HG03066 (cell line): ENCODE measurements at regions not wholly inside any gene's neighbourhood (a gene's known extent, or its start where the extent isn't known, plus 50 kb on each side); places are given as distances from the start of the nearest gene placed in this dataset.

Source experiments
- ATAC-seq: cut with Tn5 transposase; IDR thresholded peaks from one replicate; pipeline ENCODE4 v1.9.1; 2021; ENCODE audit warnings: low read depth; ENCODE audit not compliant: unreplicated experiment

DNA sequence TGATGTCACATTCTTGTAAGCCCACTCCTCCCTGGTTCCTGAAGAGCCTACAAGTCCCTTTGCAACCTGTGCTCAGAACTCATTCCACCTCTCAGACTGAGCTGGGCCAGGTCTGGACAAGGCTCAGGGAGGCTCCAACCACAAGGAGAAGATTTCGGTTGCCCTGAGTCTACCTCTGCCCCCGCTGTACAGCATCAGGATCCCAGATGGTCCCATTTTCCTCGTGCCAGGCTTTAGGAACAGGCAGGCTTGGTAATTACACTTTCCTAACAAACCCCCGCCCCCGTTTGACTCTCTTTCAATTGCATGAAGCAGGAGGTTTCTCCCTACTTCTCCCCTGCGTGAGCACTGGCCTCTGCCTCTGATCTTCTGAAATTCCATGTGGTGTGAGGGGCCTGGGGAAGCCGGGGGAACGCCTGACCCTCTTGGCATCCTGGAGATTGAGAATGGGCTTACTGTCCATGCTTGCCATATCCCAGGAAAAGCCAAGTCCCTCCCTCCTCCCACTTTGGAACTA lies 86.9 kb upstream of the CTNNA1 start:
- no peak for ATAC-seq

DNA sequence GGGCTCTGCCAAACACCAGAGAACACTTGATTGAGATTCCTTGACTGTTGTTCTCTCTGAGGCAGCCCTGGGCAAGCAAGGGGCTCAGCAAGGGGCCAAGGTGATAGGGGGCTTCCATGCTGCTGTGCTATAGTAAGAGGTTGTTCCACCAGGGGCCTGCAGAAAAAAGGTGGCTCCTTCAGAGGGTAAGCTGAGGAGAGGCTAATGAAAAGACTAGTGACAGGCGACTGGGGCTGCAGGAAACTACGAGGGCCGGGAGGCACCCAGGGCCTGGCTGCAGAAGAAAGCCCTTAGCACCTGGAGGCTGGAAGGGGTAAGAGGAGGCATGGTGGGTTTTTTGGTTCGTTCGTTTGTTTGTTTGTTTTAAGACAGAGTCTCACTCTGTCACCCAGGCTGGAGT lies 88.0 kb upstream of the CTNNA1 start:
- no peak for ATAC-seq

DNA sequence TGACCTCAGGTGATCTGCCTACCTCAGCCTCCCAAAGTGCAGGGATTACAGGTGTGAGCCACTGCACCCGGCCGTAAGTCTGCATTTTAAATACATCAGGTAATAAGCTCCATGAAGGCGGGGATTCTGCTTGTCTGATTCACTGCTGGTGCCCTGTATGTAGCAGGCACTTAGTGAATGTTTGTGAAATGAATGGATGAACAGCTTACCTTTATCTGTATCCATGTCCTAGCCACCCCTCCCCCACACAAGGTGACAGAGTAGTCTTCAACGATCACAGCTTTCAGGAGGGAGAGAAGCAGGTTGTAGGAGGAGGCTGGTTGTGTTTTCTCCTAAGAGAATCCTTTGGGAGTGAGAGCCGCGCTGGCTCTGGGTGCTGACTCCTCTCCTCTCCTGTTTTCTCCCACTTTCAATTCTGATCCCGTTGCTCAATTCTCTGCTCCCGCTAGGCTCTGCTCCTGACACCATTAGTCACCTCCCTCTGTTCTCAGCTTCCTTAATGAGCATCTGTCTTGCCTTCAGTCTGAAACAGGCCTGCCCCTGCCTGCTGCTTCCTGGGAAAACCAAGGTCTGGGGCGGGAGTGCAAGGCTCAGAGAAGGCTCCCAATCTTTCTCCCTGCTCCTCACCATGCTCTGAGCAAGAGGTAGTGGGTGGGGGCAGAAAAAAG lies 88.8 kb upstream of the CTNNA1 start:
- no peak for ATAC-seq

DNA sequence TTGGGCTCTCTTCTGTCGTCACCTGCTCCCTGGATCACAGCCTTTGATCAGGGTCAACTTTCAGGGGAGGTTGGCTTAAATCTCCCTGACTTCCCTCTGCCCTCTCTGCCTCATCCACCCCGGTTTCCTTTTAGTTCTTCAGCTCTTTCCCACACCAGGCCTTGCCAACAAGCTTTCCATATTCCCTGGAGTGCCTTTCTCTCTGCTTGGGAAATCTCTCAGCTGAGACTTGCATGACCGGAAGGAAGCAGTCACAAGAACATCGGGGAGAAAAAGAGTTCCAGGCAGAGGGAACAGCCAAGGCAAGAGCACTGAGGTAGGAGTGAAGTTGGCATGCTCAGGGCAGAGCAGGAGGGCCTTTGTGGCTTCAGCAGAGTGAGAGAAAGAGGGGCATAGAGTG lies 88.4 kb upstream of the HSPA9 start:
- ATAC-seq, result no peak

GRCh38 chr5:138663009-138663408 lies 87.8 kb upstream of the HSPA9 start:
- ATAC-seq, result no peak

DNA sequence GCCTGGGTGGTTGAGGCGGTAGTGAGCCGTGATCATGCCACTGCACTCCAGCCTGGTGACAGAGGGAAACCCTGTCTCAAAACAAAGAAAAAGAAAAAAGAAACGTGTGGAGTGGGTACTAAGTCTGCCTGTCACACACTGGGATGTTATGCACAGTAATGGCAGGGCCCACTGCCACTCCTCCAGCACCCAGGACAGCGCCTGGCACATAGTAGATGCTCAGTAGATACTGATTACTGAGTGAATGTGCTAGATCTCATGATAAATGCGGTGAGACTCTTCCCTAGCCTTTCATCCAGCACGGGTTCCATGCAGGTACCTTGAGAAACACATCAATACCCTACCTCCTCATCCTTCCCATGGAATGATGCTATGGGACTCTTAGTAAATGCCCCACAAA lies 87.4 kb upstream of the HSPA9 start:
- ATAC-seq, result no peak

DNA sequence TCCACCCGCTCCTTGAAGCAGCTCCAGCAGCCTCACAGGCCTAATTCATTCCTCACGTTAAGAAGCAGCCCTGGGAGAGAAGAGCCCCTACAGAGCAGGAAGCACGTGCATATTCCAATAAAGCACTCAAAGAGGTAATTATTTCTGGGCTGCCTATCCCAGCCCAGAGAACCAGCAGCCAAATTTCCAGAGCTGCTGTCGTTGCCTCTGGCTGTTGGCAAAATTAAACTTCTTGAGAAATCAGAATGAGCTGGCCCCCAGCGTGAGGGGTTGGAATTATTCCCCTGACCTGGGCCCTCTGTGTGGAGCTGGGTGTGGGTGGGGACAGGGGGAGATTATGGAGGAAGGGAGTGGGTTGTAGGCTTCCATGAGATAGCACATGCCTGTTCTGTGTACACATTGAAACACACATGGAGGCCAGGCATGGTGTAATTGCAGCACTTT lies 86.8 kb upstream of the HSPA9 start:
- no peak for ATAC-seq

DNA sequence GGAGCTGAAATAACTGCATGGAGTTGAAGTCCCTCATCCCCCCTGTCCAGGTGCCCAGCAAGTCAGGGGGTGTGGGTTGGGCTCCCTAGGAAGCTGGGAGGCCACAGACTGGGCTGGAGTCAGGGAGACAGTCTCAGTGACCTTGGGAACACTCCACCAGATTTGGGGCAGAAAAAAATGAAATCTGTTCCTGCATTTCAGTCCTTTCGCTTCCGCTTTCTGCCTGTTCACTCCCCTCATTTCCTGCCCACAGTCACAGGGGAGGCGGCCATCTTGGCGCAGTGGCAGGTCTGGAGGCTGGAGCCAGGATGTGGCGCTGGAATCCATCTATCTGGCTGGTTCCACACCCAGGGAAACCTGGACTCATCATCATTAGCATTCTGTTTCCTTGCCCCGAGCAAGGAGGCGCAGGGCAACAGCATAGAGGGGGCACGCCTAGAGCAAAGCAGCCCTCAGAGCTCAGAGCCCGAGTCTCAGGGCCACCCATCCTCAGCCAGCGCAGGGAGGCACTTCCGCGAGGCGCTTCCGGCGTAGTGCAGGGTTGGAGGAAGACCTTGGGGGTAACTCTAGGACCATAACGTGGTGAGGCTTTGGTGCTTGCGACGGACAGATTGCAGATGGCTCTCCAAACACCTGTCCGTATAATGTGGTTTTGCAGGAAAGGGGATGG lies 86.2 kb upstream of the HSPA9 start:
- no peak for ATAC-seq

GRCh38 chr5:138660051-138660572 lies 84.9 kb upstream of the HSPA9 start:
- no peak for ATAC-seq

- ATAC-seq, result no peak
Measured at GRCh38 chr5:138659561-138659960, 84.4 kb upstream of the HSPA9 start.

- ATAC-seq, result no peak
Measured at GRCh38 chr5:138659121-138659520, 83.9 kb upstream of the HSPA9 start.

DNA sequence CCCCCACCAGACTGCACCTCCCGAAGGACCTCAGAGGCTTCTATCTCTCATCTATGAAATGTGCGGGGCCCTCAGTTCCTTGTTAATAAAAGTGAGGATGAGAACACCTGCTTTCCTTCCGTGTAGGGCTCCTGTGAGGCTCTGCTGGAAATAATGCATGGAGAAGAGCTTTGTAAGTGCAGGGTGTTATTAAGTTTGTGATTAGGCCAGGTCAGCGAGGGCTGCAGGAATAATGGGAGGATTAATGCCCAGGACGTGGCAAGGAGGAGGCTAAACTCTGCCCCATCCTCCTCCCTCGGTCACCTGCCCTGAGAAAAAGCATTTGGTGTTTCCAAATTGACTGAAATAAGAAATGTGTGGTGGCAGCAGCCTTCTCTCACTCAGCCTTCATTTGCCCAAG lies 83.5 kb upstream of the HSPA9 start:
- no peak for ATAC-seq

GRCh38 chr5:138657360-138657759 lies 82.2 kb upstream of the HSPA9 start:
- no peak for ATAC-seq

- ATAC-seq, result no peak
Measured at GRCh38 chr5:138656916-138657315, 81.7 kb upstream of the HSPA9 start.

DNA sequence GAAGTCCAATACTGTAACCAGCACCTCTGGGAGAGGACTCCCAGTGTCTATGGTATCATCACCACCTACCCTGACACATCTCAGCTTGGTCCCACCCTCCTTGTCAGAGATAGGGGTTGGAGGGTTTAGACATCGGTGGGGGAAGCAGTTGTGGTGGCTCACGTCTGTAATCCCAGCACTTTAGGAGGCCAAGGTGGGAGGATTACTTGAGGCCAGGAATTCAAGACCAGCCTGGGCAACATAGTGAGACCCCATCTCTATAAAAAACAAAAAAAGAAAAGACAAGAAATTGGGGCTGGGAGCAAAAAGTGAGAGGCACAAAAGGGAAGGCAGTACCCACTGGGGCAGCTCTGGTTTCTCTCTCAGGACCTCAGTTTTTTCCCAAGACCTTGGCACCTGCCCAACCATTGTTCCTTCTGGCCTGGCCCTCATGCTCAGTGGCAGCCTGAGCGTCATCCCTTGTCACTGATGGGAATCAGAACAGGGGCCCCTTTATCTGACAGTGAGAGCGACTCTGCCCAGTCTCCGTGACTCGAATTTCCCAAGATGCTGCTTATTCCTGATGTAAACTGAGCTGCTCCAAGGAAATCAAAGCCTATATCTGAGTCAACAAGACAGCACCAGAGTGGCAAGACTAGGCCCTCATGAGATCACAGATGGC lies 80.5 kb upstream of the HSPA9 start:
- no peak for ATAC-seq

DNA sequence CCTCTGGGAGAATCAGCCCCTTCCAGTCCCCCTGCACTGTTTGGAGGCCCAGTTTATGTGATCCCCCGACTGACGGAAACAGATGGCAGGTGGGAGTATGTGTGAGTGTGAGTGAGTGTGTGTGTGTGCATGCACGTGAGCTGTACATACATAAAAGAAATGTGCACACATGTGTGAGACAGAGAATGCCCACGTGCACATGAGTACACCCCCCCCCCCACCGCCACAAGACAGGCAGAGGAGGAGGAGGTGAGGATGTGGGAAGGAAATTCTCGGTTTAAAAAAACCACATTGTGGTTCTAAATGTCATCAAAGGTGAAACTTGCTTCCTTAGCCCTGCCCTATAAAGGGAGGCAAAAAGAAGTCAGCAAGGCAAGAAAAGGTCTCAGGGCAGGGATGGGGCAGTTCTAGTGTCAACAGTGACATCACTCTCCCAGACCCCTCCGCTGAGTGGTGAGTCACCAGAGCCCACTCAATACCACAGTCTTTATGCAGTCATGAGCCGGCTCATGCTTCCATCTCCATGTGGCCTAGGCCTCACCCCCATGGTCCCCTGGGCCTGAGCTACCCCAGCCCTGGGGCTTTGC lies 79.2 kb upstream of the HSPA9 start:
- peak; percentile 70 for ATAC-seq

- no peak for ATAC-seq
Measured at GRCh38 chr5:138653502-138653901, 78.3 kb upstream of the HSPA9 start.

DNA sequence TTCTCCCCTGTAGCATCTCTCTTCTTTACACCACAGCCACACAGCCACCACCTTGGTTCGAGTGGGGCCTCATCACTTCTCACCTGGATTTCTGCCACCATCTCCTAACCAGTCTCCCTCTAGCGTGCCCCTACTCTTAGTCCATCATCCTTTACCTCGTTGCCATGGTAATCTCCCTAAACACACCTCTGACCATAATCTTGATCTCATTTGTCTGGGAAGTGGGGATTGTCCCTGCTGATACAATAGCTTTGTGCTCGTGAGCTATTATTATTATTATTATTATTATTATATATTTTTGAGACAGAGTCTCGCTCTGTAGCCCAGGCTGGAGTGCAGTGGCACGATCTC lies 76.5 kb upstream of the HSPA9 start:
- no peak for ATAC-seq

DNA sequence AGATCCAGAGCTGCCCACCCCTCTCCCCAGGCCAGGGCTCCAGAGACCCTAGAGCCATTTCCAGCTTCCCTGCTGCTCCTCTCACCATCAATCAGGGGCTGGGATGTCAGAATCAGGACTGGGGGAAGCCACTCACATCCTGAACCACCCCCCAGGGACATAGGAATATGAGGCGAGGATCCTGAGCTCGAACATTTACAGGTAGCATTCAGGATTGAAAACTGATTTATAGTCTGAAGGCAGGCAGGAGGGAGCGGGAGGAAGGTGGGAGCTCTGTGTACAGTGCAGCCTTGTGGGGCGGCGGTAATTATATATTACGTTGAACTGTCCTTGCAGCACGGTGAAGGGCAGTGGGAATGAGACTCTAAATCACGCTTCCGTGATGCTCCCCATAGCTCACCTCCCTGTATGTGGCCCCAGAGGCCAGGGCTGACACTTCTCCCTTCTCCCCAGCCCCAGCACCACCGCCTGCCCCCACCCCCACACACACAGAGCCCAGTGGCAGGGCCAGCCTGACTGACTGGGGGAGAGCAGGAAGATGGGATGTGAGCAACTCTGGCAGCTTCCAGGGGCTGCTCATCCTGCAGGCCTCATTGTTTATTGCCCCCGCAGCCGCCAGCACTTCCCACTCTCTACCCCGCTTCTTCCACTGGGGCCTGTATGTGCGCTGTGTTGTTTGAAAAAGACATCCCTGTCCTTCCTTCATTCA lies 76.0 kb upstream of the HSPA9 start:
- ATAC-seq, result no peak

- ATAC-seq, result no peak
Measured at GRCh38 chr5:138650196-138650595, 75.0 kb upstream of the HSPA9 start.

DNA sequence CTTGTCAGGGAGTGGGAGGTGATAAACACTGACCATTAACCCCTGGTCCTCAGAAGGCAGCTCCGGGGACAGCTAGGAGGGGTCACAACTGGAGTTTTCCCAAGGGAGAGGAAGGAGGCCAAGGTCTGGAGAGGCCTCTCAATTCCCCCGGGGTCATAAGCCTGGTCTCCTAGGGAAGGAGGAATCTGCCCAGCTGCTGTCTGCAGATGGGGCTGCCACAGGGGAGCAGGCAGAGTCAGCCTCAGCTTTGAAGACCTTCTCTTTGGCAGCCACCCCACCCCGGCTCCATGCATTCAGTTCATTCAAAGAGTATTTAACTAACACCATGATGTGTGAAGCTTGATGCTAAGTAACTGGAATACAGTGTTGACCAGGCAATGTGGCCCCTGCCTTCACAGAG lies 74.6 kb upstream of the HSPA9 start:
- no peak for ATAC-seq
